Suprapubic skin (tissue), 4 donors: ENCODE measurements at regions not wholly inside any gene's neighbourhood (a gene's known extent, or its start where the extent isn't known, plus 50 kb on each side); places are given as distances from the start of the nearest gene placed in this dataset.

Source experiments
- DNase-seq, 2 donors: peaks; one replicate each; pipeline ENCODE4 v3.0.0-alpha.2; 2019; ENCODE audit warnings: low spot score in 2 of 2
- H3K27ac ChIP-seq: fragments of 200-600 bp; sonication (generic); one replicate; pipeline ENCODE4 v1.5.1; 2019
- H3K27me3 ChIP-seq: fragments of 200-600 bp; sonication (generic); one replicate; pipeline ENCODE4 v1.5.1; 2019
- H3K36me3 ChIP-seq: fragments of 200-600 bp; sonication (generic); one replicate; pipeline ENCODE4 v1.5.1; 2019
- H3K4me1 ChIP-seq: fragments of 200-600 bp; sonication (generic); one replicate; pipeline ENCODE4 v1.5.1; 2019
- H3K4me3 ChIP-seq: fragments of 200-600 bp; sonication (generic); one replicate; pipeline ENCODE4 v1.5.1; 2019; ENCODE audit warnings: mild to moderate bottlenecking
- H3K9me3 ChIP-seq: fragments of 200-600 bp; sonication (generic); one replicate; pipeline ENCODE4 v1.5.1; 2019
- CTCF ChIP-seq, 2 donors: fragments of 200-600 bp in 1 of 2; fragments of 450-650 bp in 1 of 2; sonication (generic) in 1 of 2; IDR thresholded peaks; one replicate each; pipeline ENCODE4 v1.5.1; 2016 to 2019; ENCODE audit warnings: antibody characterized with exemption in 2 of 2, mild to moderate bottlenecking in 1 of 2, moderate library complexity in 1 of 2
- EP300 ChIP-seq: sonication (generic); formaldehyde crosslinking; IDR thresholded peaks from one replicate; pipeline ENCODE4 v1.6.1; 2017; ENCODE audit warnings: antibody characterized with exemption
- POLR2A ChIP-seq, 2 donors: fragments of 450-650 bp; IDR thresholded peaks; one replicate each; pipeline ENCODE4 v1.6.1; 2017; ENCODE audit warnings: antibody characterized with exemption in 2 of 2, mild to moderate bottlenecking in 2 of 2, moderate library complexity in 2 of 2
- POLR2AphosphoS5 ChIP-seq, 3 donors: sonication (generic); formaldehyde crosslinking; IDR thresholded peaks; one replicate each; pipeline ENCODE4 v1.6.1; 2017; ENCODE audit warnings: antibody characterized with exemption in 3 of 3
- WGBS: methylation state at CpG from one replicate; pipeline ENCODE4 v1.1.5; 2018; 5-methylcytosine and 5-hydroxymethylcytosine counted together

- Histone ChIP-seq H3K9me3 (no peaks in the 10 kb centered on the region), H3K27ac (no peak overlapping the region), H3K4me1 (no peaks in the 10 kb centered on the region), H3K4me3 (no peak overlapping the region), H3K36me3 (no peaks in the 10 kb centered on the region), H3K27me3 (peaks cover 22% of the 10 kb centered on the region)
- no peak for DNase-seq
- 70% methylated on average over 10 of the region's 13 CpGs for WGBS
- TF ChIP-seq EP300 (no peak), CTCF (IDR thresholded peaks at IDR 0.05) (no peak), POLR2AphosphoS5 (IDR thresholded peaks at IDR 0.05) (no peak)
Measured at GRCh38 chr7:3149231-3149995, 105.7 kb upstream of the CARD11 start.

GRCh38 chr7:3150027-3150426 is 106.4 kb upstream of the CARD11 start:
- Histone ChIP-seq H3K36me3 (no peaks in the 10 kb centered on the region), H3K4me3 (no peak overlapping the region), H3K27ac (no peak overlapping the region), H3K4me1 (no peaks in the 10 kb centered on the region), H3K9me3 (no peaks in the 10 kb centered on the region), H3K27me3 (peaks cover 18% of the 10 kb centered on the region)
- TF ChIP-seq CTCF (IDR thresholded peaks at IDR 0.05) (no peak), POLR2AphosphoS5 (IDR thresholded peaks at IDR 0.05) (no peak), EP300 (no peak), POLR2A (IDR thresholded peaks at IDR 0.05) (no peak)
- WGBS: 60% methylated on average over 6 of the region's 8 CpGs
- no peak for DNase-seq

GRCh38 chr7:3151784-3152183 is 108.1 kb upstream of the CARD11 start:
- no peak for DNase-seq
- Histone ChIP-seq H3K27me3 (peaks cover 18% of the 10 kb centered on the region), H3K9me3 (no peaks in the 10 kb centered on the region), H3K36me3 (no peaks in the 10 kb centered on the region), H3K4me1 (no peaks in the 10 kb centered on the region), H3K4me3 (no peak overlapping the region), H3K27ac (no peak overlapping the region)
- TF ChIP-seq POLR2A (IDR thresholded peaks at IDR 0.05): no peak
- no peak for TF ChIP-seq POLR2AphosphoS5 (IDR thresholded peaks at IDR 0.05)
- no peak for TF ChIP-seq CTCF (IDR thresholded peaks at IDR 0.05)
- TF ChIP-seq EP300: no peak
- WGBS: 93% methylated on average over 7 of the region's 7 CpGs

- H3K27ac ChIP-seq: no peak overlapping the region
- peaks cover 18% of the 10 kb centered on the region for H3K27me3 ChIP-seq
- no peaks in the 10 kb centered on the region for H3K4me1 ChIP-seq
- DNase-seq: no peak
- WGBS: 85% methylated on average over 7 of the region's 7 CpGs
- H3K36me3 ChIP-seq: no peaks in the 10 kb centered on the region
- no peak overlapping the region for H3K4me3 ChIP-seq
- TF ChIP-seq POLR2A (IDR thresholded peaks at IDR 0.05): no peak
- no peak for TF ChIP-seq POLR2AphosphoS5 (IDR thresholded peaks at IDR 0.05)
- TF ChIP-seq CTCF (IDR thresholded peaks at IDR 0.05): no peak
- TF ChIP-seq EP300: no peak
- no peaks in the 10 kb centered on the region for H3K9me3 ChIP-seq
Measured at GRCh38 chr7:3152714-3153113, 109.0 kb upstream of the CARD11 start.

DNA sequence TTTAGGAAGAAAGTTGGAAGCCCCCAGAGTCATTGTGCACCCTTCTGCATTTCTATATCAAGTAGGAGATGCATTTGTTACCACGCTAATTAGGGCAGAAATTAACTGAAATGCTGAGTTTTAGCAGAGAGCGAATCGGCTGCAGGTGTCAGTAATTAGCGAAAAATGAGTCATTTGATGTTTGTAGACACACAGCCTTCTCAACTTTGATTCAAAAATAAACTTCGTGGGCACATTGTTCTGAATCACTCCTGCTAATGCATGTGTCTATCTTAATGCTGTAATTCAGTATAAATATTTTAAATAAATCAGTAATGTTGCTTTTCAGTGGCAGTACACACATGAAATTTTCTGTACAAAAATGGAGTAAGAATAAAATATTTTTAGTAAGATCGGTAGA is 109.5 kb upstream of the CARD11 start:
- DNase-seq: no peak
- 56% methylated on average over 6 of the region's 6 CpGs for WGBS
- Histone ChIP-seq H3K36me3 (no peaks in the 10 kb centered on the region), H3K27ac (no peak overlapping the region), H3K4me1 (no peaks in the 10 kb centered on the region), H3K27me3 (peaks cover 21% of the 10 kb centered on the region), H3K9me3 (no peaks in the 10 kb centered on the region), H3K4me3 (no peak overlapping the region)
- TF ChIP-seq POLR2AphosphoS5 (IDR thresholded peaks at IDR 0.05) (no peak), POLR2A (IDR thresholded peaks at IDR 0.05) (no peak), EP300 (no peak), CTCF (IDR thresholded peaks at IDR 0.05) (no peak)
